Ramos (cell line): ENCODE measurements at regions not wholly inside any gene's neighbourhood (a gene's known extent, or its start where the extent isn't known, plus 50 kb on each side); places are given as distances from the start of the nearest gene placed in this dataset.
"Not testable (repeated sequence)": the region's sequence is repeated elsewhere in the genome, so short reads cannot be mapped to it uniquely, and the experiment has no call there.

ENCODE experiments used
- in situ Hi-C: fragments of 300-500 bp; cut with MboI; formaldehyde crosslinking; loops from one replicate; pipeline ENCODE4 v1.14.3; 2022; ENCODE audit warnings: low sequenced_read_pairs; ENCODE audit not compliant: unreplicated experiment

- in situ Hi-C loops, result no loop called here
These were observed 51.7 kb downstream of the FAM50B start for GRCh38 chr6:3900744-3901336.

DNA sequence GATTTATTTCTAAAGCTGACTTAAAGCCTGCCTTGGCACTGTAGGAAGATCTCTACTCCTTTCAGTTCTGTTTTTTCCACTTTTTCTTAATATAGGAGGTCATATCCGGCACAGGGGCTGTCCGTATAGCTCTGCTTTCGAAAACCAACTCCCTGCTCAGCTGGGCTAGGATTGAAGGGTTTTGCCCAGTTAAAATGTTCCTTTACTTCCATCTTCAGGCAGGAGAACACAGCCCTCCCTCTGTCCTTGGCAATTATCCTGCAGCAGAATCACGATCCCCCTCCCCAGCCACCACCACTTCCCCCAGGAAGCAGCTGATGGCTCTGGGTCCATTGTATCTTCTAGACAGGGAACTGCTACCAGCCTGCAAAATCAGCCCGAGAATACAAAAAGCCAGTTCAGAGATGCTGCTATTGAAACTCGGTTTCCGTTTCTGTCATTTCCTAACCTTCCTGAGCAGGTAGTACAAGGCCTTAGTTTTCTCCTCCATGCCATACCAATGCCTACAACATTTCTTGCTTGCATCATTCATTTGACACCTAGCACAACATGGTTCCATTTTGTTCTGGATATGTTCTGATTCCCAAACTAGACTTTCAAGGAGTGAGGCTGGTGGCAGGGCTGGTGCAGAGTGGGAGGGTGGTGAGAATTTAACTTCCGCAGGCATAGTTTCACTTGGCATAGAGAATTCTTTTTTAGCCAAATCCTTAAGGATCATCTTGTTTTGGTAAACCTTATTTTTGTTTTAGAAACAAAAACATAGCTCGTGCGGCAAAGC lies 53.9 kb downstream of the FAM50B start:
- in situ Hi-C loops, result no loop called here

DNA sequence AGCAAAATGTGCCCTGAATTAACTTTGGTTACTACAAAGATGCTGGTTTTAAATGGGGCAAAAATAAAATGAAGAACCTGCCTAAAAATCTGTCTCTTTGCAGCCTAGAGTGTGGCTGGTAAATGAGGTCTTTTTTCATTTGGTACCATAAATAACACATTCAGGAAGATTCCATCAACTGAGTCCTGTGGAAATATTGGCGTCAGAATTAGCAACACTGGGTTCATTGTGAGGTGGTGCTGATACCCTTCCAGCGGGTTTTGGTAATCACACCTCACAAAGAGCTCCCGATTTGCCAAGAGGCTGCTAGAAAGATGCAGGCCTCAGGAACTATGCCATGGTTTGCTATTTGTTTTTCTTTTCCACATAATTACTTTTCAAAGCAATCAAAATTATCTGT lies 55.3 kb downstream of the FAM50B start:
- in situ Hi-C loops, result no loop called here

GRCh38 chr6:3905945-3906845 lies 57.0 kb downstream of the FAM50B start:
- in situ Hi-C loops, result no loop called here

DNA sequence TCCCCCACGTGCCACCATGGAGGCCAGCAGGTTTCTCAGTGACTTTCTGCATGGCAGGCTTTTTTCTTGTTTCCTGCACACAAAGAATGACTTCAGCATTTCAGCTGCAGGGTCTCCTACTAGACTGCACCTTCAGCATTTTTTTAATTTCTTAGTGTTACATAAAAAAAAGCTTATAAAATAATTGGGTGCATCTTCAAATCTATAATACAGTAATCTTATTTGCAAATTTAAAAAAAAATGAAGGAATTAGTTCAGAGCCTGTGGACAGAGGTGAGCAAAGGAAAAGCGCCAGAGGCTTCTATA lies 57.6 kb downstream of the FAM50B start:
- in situ Hi-C loops, result no loop called here

DNA sequence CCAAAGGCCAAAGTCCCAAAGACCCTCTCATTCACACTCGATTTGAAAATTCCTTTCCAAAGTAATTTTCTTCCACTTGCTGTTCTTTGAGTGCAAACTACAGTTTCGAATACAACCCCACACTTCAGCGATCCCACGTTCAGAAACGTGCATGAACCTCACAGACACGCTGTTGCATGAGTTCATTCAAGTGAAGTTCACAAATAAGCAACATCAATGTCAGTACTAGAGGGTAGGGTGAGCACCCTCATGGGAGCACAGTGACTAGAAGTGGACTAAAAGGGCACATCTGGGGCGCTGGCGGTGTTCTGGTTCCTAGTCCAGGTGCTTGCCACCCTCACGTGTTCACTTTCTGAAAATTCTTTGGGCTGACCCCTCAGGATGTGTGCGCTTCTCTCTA lies 59.0 kb downstream of the FAM50B start:
- in situ Hi-C loops, result no loop called here

DNA sequence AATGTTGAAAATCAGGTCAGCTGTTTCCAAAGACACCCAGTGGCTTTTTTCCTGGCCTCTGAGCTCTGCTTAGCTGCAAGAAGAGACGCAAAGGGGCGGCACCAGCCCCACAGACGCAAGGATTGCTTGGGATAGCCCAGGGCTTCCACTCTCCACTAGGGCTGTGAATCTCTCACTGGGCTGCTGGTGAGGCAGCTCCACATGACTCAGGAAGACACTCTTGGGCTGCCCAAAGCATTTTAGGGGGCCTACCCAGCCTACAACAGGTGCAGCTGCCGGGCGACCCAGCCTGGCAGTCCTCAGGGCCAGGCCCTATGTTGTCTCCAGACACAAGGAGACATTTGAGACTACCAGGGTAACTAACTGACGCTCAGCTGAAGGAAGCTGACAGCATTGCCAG lies 59.8 kb downstream of the FAM50B start:
- in situ Hi-C loops, result no loop called here

DNA sequence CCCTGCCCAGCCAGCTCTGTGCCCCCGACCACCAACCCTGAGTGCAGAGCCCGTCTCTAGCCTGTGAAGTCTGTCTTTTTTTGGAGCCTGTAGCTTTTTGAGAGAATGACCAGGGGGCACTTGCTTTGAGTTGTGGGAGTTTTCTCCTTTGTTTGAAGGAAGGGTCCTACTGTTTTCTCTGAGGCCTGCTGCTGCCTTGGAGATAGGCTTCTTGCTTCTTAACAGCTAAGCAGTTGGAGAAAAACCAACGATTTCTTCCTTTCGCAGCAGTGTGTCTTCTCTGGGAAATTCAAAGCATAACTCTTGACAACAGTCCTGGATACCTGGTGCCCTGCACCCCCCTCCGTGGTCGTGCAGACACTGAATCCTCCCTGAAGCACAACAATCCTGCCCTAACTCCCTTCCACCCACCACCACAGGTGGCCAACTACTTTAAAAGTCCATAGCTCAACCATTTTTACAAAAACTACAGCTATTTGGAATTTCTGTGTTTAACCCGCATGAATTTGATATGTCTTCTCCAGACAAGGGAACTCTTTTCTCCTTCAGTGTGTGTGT lies 61.0 kb downstream of the FAM50B start:
- in situ Hi-C loops, result no loop called here

- in situ Hi-C loops, result no loop called here
These were observed 62.0 kb downstream of the FAM50B start for GRCh38 chr6:3911130-3911529.

DNA sequence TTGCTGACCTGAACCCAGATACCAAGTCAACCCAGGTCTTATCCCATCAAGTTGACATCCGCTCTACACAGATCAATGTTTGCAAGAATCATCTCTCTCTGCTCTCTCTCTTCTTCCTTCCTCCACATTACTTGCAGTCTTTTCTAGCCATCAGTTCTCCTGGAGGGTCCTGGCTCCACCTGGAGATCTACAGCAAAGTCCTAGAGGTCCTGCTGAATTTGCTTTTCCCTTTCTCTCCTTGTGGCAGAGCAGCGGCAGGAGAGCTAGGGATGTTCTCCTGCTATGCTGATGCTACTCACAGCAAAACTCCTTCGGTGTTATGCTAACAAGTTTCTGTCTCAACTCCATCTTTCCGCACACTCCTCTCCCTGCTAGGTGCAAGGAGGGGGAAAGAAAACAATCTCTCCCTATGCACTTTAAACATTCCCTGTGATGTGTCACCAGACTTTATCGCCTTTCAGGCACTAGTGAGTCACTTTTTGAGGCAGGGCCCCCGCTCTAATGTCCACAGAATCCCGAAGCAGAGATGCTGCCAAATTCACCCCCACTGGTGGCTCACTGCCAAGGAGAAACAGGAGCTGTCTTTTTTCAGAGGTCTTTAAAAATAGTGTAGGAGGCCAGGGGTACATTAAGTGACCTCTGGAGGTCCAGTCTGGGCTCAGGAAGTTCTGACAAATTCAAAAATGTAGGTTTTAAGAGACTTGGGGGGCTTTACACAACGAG lies 62.6 kb downstream of the FAM50B start:
- in situ Hi-C loops, result no loop called here

GRCh38 chr6:3912361-3913076 lies 63.3 kb downstream of the FAM50B start:
- in situ Hi-C loops, result no loop called here

GRCh38 chr6:3913077-3913957 lies 64.1 kb downstream of the FAM50B start:
- in situ Hi-C loops, result no loop called here

DNA sequence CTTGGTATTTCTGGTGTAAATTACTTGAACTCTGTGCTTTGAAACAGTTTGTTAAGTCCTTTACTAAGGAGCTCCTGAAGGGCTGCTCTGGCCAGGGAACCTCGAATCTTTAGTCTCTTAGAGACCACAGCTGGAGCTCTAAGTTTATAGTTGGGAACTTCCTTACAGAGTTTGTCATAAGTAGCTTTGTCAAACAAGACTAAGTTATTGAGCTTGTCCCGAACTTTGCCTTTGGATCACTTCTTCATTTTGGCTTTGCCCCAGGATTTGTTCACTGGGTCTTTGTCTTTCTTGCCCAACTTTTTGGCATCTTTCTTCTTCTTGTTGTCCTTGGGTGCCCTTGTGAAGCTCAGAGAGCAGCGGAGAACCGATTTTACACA lies 64.8 kb downstream of the FAM50B start:
- in situ Hi-C loops, result no loop called here

GRCh38 chr6:3915076-3915791 lies 66.1 kb downstream of the FAM50B start:
- in situ Hi-C loops, result no loop called here

DNA sequence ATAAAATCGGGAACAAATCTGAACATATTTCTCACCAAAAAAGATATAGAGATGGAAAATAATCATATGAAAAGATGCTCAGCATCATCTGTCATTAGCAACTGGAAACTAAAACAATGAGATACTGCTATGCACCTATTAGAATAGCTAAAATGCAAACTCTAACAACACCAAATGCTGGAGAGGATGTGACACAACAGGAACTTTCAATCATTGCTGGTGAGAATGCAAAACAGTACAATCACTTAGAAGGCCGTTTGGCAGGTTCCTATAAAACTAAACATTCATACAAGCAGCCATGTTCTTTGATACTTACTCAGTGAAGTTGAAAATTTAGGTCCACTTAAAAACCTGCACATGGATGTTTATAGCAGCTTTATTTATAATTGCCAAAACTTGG lies 67.0 kb downstream of the FAM50B start:
- in situ Hi-C loops, result no loop called here

GRCh38 chr6:3916749-3917148 lies 67.6 kb downstream of the FAM50B start:
- in situ Hi-C loops, result not testable (repeated sequence)

- in situ Hi-C loops, result no loop called here
These were observed 69.3 kb downstream of the FAM50B start for GRCh38 chr6:3918469-3918868.

DNA sequence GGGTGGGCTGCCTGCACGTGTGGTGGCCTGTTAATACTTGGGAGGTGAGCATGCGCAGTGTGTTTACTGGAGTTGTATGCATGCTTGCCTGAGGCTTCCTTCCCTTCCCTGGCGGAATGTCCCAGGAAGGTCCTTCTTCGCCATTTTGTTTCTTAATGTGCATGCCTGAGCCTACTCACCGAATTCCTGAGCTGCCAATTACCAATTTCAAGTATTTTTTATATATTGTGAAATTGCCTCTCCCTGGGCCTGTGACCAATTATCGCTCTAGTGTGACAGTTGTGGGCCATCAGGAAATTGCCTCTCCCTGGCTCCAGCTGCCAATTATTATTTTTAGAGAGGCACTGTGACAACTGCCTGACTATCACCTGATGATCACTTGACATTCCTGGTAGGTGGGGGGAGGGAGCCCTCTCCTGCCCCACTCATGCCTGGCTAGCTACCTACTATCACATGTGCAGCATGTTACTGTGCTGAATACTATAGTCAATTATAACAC lies 70.0 kb downstream of the FAM50B start:
- in situ Hi-C loops, result no loop called here
